SK-N-SH treated with all-trans-retinoic acid at 6 μM for 48 hours (cell line): ENCODE measurements at regions not wholly inside any gene's neighbourhood (a gene's known extent, or its start where the extent isn't known, plus 50 kb on each side); places are given as distances from the start of the nearest gene placed in this dataset.

Experiments used
- ARNTL ChIP-seq: fragments of 450-650 bp; formaldehyde crosslinking; IDR thresholded peaks from 2 replicates; pipeline ENCODE4 v1.5.0; 2020; ENCODE audit warnings: low read depth, mild to moderate bottlenecking, moderate library complexity, borderline replicate concordance
- CSRNP3 ChIP-seq: fragments of 250-450 bp; sonication (Bioruptor Pico); IDR thresholded peaks from 2 replicates; pipeline ENCODE4 v1.5.1; 2021; ENCODE audit warnings: mild to moderate bottlenecking, moderate library complexity
- GLIS3 ChIP-seq: fragments of 250-450 bp; sonication (Bioruptor Pico); IDR thresholded peaks from 2 replicates; pipeline ENCODE4 v1.5.0; 2020; ENCODE audit warnings: mild to moderate bottlenecking, moderate library complexity
- OSR1 ChIP-seq: fragments of 250-450 bp; sonication (Bioruptor Pico); IDR thresholded peaks from 2 replicates; pipeline ENCODE4 v1.8.0; 2022; ENCODE audit warnings: moderate library complexity, mild to moderate bottlenecking, inconsistent platforms
- PATZ1 ChIP-seq: fragments of 250-450 bp; sonication (Bioruptor Pico); IDR thresholded peaks from 2 replicates; pipeline ENCODE4 v1.8.0; 2020; ENCODE audit warnings: mild to moderate bottlenecking, moderate library complexity, borderline replicate concordance
- POU6F1 ChIP-seq: fragments of 250-450 bp; sonication (Bioruptor Pico); IDR thresholded peaks from 2 replicates; pipeline ENCODE4 v1.8.0; 2021; ENCODE audit warnings: low read depth, mild to moderate bottlenecking, moderate library complexity, borderline replicate concordance
- TCF4 ChIP-seq: fragments of 250-450 bp; sonication (Bioruptor Pico); IDR thresholded peaks from 2 replicates; pipeline ENCODE4 v1.8.0; 2021; ENCODE audit warnings: mild to moderate bottlenecking, moderate library complexity, borderline replicate concordance
- ZFP3 ChIP-seq: fragments of 250-450 bp; sonication (Bioruptor Pico); IDR thresholded peaks from 2 replicates; pipeline ENCODE4 v1.5.0; 2020; ENCODE audit warnings: mild to moderate bottlenecking, moderate library complexity
- ZFP30 ChIP-seq: fragments of 450-650 bp; formaldehyde crosslinking; IDR thresholded peaks from 2 replicates; pipeline ENCODE4 v1.5.0; 2022; ENCODE audit warnings: mild to moderate bottlenecking, moderate library complexity
- ZNF565 ChIP-seq: fragments of 450-650 bp; formaldehyde crosslinking; conservative IDR thresholded peaks from 2 replicates; pipeline ENCODE4 v1.5.0; 2020; ENCODE audit warnings: low read depth, mild to moderate bottlenecking, moderate library complexity
- ZNF8 ChIP-seq: fragments of 450-650 bp; formaldehyde crosslinking; IDR thresholded peaks from 2 replicates; pipeline ENCODE4 v1.5.0; 2020; ENCODE audit warnings: mild to moderate bottlenecking, moderate library complexity

GRCh38 chr18:11419338-11419737 is 190.1 kb upstream of the SLC35G4 start:
- TF ChIP-seq ARNTL (CRISPR knock-in tag) = no peak
- TF ChIP-seq ZFP30 (CRISPR knock-in tag) = no peak
- TF ChIP-seq CSRNP3 (CRISPR knock-in tag) = no peak
- TF ChIP-seq TCF4 (CRISPR knock-in tag) = no peak
- no peak for TF ChIP-seq GLIS3 (CRISPR knock-in tag)
- no peak for TF ChIP-seq POU6F1 (CRISPR knock-in tag)
- no peak for TF ChIP-seq ZNF8
- TF ChIP-seq OSR1 = no peak
- TF ChIP-seq PATZ1 = no peak
- TF ChIP-seq ZFP3 (CRISPR knock-in tag) = no peak
- no peak for TF ChIP-seq ZNF565 (CRISPR knock-in tag)
